SH-SY5Y (cell line): ENCODE measurements at regions not wholly inside any gene's neighbourhood (a gene's known extent, or its start where the extent isn't known, plus 50 kb on each side); places are given as distances from the start of the nearest gene placed in this dataset.

Experiments
- GATA2 ChIP-seq: IDR thresholded peaks from 2 replicates; pipeline ENCODE4 v1.6.1; 2011; ENCODE audit warnings: mild to moderate bottlenecking, low read depth, low read length
- GATA3 ChIP-seq: IDR thresholded peaks from 2 replicates; pipeline ENCODE4 v1.6.1; 2011; ENCODE audit warnings: low read depth, mild to moderate bottlenecking, low read length, moderate library complexity

- TF ChIP-seq GATA3 = no peak
- no peak for TF ChIP-seq GATA2
These were observed 165.1 kb upstream of the IRS2 start for GRCh38 chr13:109951491-109951890.
